ENCODE measurements at regions not wholly inside any gene's neighbourhood (a gene's known extent, or its start where the extent isn't known, plus 50 kb on each side); places are given as distances from the start of the nearest gene placed in this dataset.

GRCh38 chr5:62154758-62155157, 151.2 kb upstream of the KIF2A start:
- TF ChIP-seq POLR2A (IDR thresholded peaks at IDR 0.05; ENCODE audit: extremely low read depth, insufficient read length): no peak
- TF ChIP-seq CTCF (IDR thresholded peaks at IDR 0.05; ENCODE audit: low read depth, low read length): no peak
- TF ChIP-seq MAX (IDR thresholded peaks at IDR 0.05; ENCODE audit: low read depth, low read length): no peak

Measured in NB4 (cell line).